ENCODE measurements at regions not wholly inside any gene's neighbourhood (a gene's known extent, or its start where the extent isn't known, plus 50 kb on each side); places are given as distances from the start of the nearest gene placed in this dataset.

DNA sequence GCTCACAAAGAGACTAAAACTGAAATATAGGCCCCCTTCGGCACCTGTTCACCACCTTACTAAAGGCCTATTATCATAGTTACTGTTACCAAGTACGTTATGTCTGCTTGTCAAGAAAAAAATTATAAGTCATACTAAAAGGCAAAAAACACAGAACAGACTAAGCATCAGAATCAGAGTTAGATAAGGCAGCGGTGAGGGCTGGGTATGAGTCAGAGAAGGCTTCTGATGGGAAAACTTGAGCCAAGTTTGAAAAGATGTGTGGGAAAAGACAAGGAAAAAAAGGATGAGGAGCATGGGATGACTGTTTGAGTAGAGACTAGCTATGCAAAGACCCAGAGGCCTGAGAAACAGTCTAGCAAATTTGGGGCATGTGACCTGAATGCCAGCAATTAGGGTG, 387.2 kb upstream of the SGO1 start:
- no peaks in the 10 kb centered on the region for H3K9me3 ChIP-seq (ENCODE audit: low read length)
- no peak overlapping the region for H2AFZ ChIP-seq (ENCODE audit: low read depth, low read length)
- H3K4me3 ChIP-seq (ENCODE audit: low read length) = no peak overlapping the region
- H3K9me2 ChIP-seq (ENCODE audit: insufficient read depth, low read length) = no peaks in the 10 kb centered on the region
- no peaks in the 10 kb centered on the region for H3K27me3 ChIP-seq (ENCODE audit: insufficient read depth, low read depth, low read length)
- H3K27ac ChIP-seq (ENCODE audit: low read length) = no peak overlapping the region
- H3K36me3 ChIP-seq (ENCODE audit: insufficient read depth, low read length) = no peaks in the 10 kb centered on the region
- H3K79me2 ChIP-seq (replicated peaks; ENCODE audit: insufficient read depth, low read length) = no peaks in the 10 kb centered on the region
- H3K4me2 ChIP-seq (ENCODE audit: low read length) = no peak overlapping the region
- H4K20me1 ChIP-seq (ENCODE audit: insufficient read depth) = no peaks in the 10 kb centered on the region
- no peak overlapping the region for H3K9ac ChIP-seq (ENCODE audit: low read length)
- TF ChIP-seq MXI1 (conservative IDR thresholded peaks at IDR 0.05; ENCODE audit: poor library complexity, severe bottlenecking) (no peak), POLR2AphosphoS5 (IDR thresholded peaks at IDR 0.05) (no peak), EZH2 (IDR thresholded peaks at IDR 0.05; ENCODE audit: borderline replicate concordance, insufficient read depth, low read length, poor library complexity, severe bottlenecking) (no peak), RAD21 (conservative IDR thresholded peaks at IDR 0.05) (no peak), TAF1 (IDR thresholded peaks at IDR 0.05; ENCODE audit: low read depth) (no peak), SMC3 (conservative IDR thresholded peaks at IDR 0.05; ENCODE audit: poor library complexity) (no peak), EP300 (conservative IDR thresholded peaks at IDR 0.05; ENCODE audit: poor library complexity, severe bottlenecking) (no peak)
- TF ChIP-seq, protein P1, sequence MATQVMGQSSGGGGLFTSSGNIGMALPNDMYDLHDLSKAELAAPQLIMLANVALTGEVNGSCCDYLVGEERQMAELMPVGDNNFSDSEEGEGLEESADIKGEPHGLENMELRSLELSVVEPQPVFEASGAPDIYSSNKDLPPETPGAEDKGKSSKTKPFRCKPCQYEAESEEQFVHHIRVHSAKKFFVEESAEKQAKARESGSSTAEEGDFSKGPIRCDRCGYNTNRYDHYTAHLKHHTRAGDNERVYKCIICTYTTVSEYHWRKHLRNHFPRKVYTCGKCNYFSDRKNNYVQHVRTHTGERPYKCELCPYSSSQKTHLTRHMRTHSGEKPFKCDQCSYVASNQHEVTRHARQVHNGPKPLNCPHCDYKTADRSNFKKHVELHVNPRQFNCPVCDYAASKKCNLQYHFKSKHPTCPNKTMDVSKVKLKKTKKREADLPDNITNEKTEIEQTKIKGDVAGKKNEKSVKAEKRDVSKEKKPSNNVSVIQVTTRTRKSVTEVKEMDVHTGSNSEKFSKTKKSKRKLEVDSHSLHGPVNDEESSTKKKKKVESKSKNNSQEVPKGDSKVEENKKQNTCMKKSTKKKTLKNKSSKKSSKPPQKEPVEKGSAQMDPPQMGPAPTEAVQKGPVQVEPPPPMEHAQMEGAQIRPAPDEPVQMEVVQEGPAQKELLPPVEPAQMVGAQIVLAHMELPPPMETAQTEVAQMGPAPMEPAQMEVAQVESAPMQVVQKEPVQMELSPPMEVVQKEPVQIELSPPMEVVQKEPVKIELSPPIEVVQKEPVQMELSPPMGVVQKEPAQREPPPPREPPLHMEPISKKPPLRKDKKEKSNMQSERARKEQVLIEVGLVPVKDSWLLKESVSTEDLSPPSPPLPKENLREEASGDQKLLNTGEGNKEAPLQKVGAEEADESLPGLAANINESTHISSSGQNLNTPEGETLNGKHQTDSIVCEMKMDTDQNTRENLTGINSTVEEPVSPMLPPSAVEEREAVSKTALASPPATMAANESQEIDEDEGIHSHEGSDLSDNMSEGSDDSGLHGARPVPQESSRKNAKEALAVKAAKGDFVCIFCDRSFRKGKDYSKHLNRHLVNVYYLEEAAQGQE (IDR thresholded peaks at IDR 0.05; ENCODE audit: borderline replicate concordance) = no peak
- TF ChIP-seq, protein P2, sequence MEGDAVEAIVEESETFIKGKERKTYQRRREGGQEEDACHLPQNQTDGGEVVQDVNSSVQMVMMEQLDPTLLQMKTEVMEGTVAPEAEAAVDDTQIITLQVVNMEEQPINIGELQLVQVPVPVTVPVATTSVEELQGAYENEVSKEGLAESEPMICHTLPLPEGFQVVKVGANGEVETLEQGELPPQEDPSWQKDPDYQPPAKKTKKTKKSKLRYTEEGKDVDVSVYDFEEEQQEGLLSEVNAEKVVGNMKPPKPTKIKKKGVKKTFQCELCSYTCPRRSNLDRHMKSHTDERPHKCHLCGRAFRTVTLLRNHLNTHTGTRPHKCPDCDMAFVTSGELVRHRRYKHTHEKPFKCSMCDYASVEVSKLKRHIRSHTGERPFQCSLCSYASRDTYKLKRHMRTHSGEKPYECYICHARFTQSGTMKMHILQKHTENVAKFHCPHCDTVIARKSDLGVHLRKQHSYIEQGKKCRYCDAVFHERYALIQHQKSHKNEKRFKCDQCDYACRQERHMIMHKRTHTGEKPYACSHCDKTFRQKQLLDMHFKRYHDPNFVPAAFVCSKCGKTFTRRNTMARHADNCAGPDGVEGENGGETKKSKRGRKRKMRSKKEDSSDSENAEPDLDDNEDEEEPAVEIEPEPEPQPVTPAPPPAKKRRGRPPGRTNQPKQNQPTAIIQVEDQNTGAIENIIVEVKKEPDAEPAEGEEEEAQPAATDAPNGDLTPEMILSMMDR (IDR thresholded peaks at IDR 0.05; ENCODE audit: poor library complexity, severe bottlenecking) = no peak
- H3F3A ChIP-seq (ENCODE audit: insufficient read depth, low read length, poor library complexity, severe bottlenecking) = no peaks in the 10 kb centered on the region

DNA sequence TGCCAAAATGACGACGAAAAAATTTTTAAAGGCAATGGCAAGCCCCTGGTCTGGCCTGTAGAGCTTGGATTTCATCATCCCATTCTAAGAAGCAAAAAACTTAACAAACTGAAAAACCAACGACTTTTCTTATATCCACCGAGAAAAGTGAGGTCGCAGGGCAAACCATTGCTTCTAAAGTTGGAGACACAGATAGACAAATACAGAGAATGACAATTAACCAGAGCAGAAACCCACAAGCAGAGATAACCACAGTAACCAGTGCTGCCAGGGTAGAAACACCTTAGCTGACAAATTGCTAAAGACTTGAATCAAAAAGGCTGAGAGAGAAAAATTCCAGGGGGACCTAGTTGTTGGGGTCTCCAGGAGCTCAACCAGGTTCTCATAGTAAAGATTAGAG, 386.5 kb upstream of the SGO1 start:
- no peaks in the 10 kb centered on the region for H3F3A ChIP-seq (ENCODE audit: insufficient read depth, low read length, poor library complexity, severe bottlenecking)
- no peaks in the 10 kb centered on the region for H3K9me3 ChIP-seq (ENCODE audit: low read length)
- no peaks in the 10 kb centered on the region for H3K79me2 ChIP-seq (replicated peaks; ENCODE audit: insufficient read depth, low read length)
- no peaks in the 10 kb centered on the region for H3K36me3 ChIP-seq (ENCODE audit: insufficient read depth, low read length)
- no peaks in the 10 kb centered on the region for H3K27me3 ChIP-seq (ENCODE audit: insufficient read depth, low read depth, low read length)
- no peaks in the 10 kb centered on the region for H3K9me2 ChIP-seq (ENCODE audit: insufficient read depth, low read length)
- H3K4me2 ChIP-seq (ENCODE audit: low read length) = no peak overlapping the region
- H3K27ac ChIP-seq (ENCODE audit: low read length) = no peak overlapping the region
- H3K9ac ChIP-seq (ENCODE audit: low read length) = no peak overlapping the region
- no peak overlapping the region for H3K4me3 ChIP-seq (ENCODE audit: low read length)
- TF ChIP-seq EZH2 (IDR thresholded peaks at IDR 0.05; ENCODE audit: borderline replicate concordance, insufficient read depth, low read length, poor library complexity, severe bottlenecking) (no peak), EP300 (conservative IDR thresholded peaks at IDR 0.05; ENCODE audit: poor library complexity, severe bottlenecking) (no peak), POLR2AphosphoS5 (IDR thresholded peaks at IDR 0.05) (no peak), TAF1 (IDR thresholded peaks at IDR 0.05; ENCODE audit: low read depth) (no peak), MXI1 (conservative IDR thresholded peaks at IDR 0.05; ENCODE audit: poor library complexity, severe bottlenecking) (no peak), RAD21 (conservative IDR thresholded peaks at IDR 0.05) (no peak), SMC3 (conservative IDR thresholded peaks at IDR 0.05; ENCODE audit: poor library complexity) (no peak)
- TF ChIP-seq, protein P2 (IDR thresholded peaks at IDR 0.05; ENCODE audit: poor library complexity, severe bottlenecking) = no peak
- TF ChIP-seq, protein P1 (IDR thresholded peaks at IDR 0.05; ENCODE audit: borderline replicate concordance) = no peak
- H4K20me1 ChIP-seq (ENCODE audit: insufficient read depth) = no peaks in the 10 kb centered on the region
- no peak overlapping the region for H2AFZ ChIP-seq (ENCODE audit: low read depth, low read length)

All from neural cell (in vitro differentiated cells).